T-helper 2 cell (primary cell): ENCODE measurements at regions not wholly inside any gene's neighbourhood (a gene's known extent, or its start where the extent isn't known, plus 50 kb on each side); places are given as distances from the start of the nearest gene placed in this dataset.
A peak's percentile ranks its signal among the peaks of the same experiment; 100 is the strongest.

Source experiments
- DNase-seq, 5 experiments: peaks; one replicate each; pipeline versions ENCODE4 v3.0.0 to v3.0.0-alpha.2; 2012 to 2022

GRCh38 chrX:79645749-79646148 is 278.6 kb upstream of the ITM2A start:
- DNase-seq = no peak

- no peak for DNase-seq
Observed at GRCh38 chrX:79631526-79631925, 264.4 kb upstream of the ITM2A start.

- peak in 1 of 5 experiments; percentile 65 for DNase-seq
Observed at GRCh38 chrX:79630033-79631009, 263.2 kb upstream of the ITM2A start.

- no peak for DNase-seq
Observed at GRCh38 chrX:79623098-79623762, 256.1 kb upstream of the ITM2A start.

- DNase-seq = no peak
Observed at GRCh38 chrX:79618280-79618679, 251.1 kb upstream of the ITM2A start.

- DNase-seq = no peak
Observed at GRCh38 chrX:79604364-79604763, 237.2 kb upstream of the ITM2A start.

- no peak for DNase-seq
Observed at GRCh38 chrX:79601341-79602131, 234.4 kb upstream of the ITM2A start.

GRCh38 chrX:79592259-79592658 is 225.1 kb upstream of the ITM2A start:
- no peak for DNase-seq

- DNase-seq = no peak
Observed at GRCh38 chrX:79588233-79588632, 221.1 kb upstream of the ITM2A start.

- no peak for DNase-seq
Observed at GRCh38 chrX:79573760-79574159, 206.6 kb upstream of the ITM2A start.

GRCh38 chrX:79572566-79572965 is 205.4 kb upstream of the ITM2A start:
- no peak for DNase-seq

- DNase-seq = no peak
Observed at GRCh38 chrX:79570524-79571240, 203.5 kb upstream of the ITM2A start.

- no peak for DNase-seq
Observed at GRCh38 chrX:79568309-79568708, 201.2 kb upstream of the ITM2A start.

GRCh38 chrX:79564362-79564761 is 197.2 kb upstream of the ITM2A start:
- DNase-seq = no peak

- no peak for DNase-seq
Observed at GRCh38 chrX:79559290-79559689, 192.2 kb upstream of the ITM2A start.

GRCh38 chrX:79557212-79557611 is 190.1 kb upstream of the ITM2A start:
- DNase-seq = no peak

- no peak for DNase-seq
Observed at GRCh38 chrX:79556800-79557199, 189.7 kb upstream of the ITM2A start.

- DNase-seq = no peak
Observed at GRCh38 chrX:79530310-79531108, 163.4 kb upstream of the ITM2A start.

- peak in 1 of 5 experiments; percentile 0 for DNase-seq
Observed at GRCh38 chrX:79524642-79525041, 157.5 kb upstream of the ITM2A start.

GRCh38 chrX:79515529-79515928 is 148.4 kb upstream of the ITM2A start:
- no peak for DNase-seq

GRCh38 chrX:79511799-79512198 is 144.7 kb upstream of the ITM2A start:
- no peak for DNase-seq

GRCh38 chrX:79506001-79506400 is 138.9 kb upstream of the ITM2A start:
- no peak for DNase-seq
